Neural progenitor cell (in vitro differentiated cells): ENCODE measurements at regions not wholly inside any gene's neighbourhood (a gene's known extent, or its start where the extent isn't known, plus 50 kb on each side); places are given as distances from the start of the nearest gene placed in this dataset.

Experiments used
- DNase-seq: peaks from one replicate; pipeline ENCODE4 v3.0.0-alpha.2; 2016; ENCODE audit warnings: low spot score
- H2AFZ ChIP-seq: fragments of 200-600 bp; sonication (generic); replicated peaks from 2 replicates; pipeline ENCODE4 v1.6.1; 2016; ENCODE audit warnings: antibody characterized with exemption
- H3F3A ChIP-seq: fragments of 200-600 bp; sonication (generic); 2 replicates; pipeline ENCODE4 v1.6.1; 2016; ENCODE audit warnings: antibody characterized with exemption, low read depth
- H3K27ac ChIP-seq: fragments of 200-600 bp; sonication (generic); 2 replicates; pipeline ENCODE4 v1.5.1; 2016; ENCODE audit warnings: mild to moderate bottlenecking
- H3K27me3 ChIP-seq: fragments of 200-600 bp; sonication (generic); 2 replicates; pipeline ENCODE4 v1.6.1; 2016; ENCODE audit warnings: mild to moderate bottlenecking, moderate library complexity
- H3K36me3 ChIP-seq: fragments of 200-600 bp; sonication (generic); 2 replicates; pipeline ENCODE4 v1.5.1; 2016
- H3K4me1 ChIP-seq: fragments of 200-600 bp; sonication (generic); 2 replicates; pipeline ENCODE4 v1.6.1; 2016; ENCODE audit warnings: mixed run types
- H3K4me2 ChIP-seq: fragments of 200-600 bp; sonication (generic); 2 replicates; pipeline ENCODE4 v1.6.1; 2016
- H3K4me3 ChIP-seq: fragments of 200-600 bp; sonication (generic); 2 replicates; pipeline ENCODE4 v1.5.1; 2016
- H3K79me2 ChIP-seq: fragments of 200-600 bp; sonication (generic); 2 replicates; pipeline ENCODE4 v1.6.1; 2016; ENCODE audit warnings: low read depth
- H3K9ac ChIP-seq: fragments of 200-600 bp; sonication (generic); 2 replicates; pipeline ENCODE4 v1.6.1; 2016
- H3K9me3 ChIP-seq: fragments of 200-600 bp; sonication (generic); 2 replicates; pipeline ENCODE4 v1.5.1; 2016; ENCODE audit warnings: low read depth
- H4K20me1 ChIP-seq: fragments of 200-600 bp; sonication (generic); 2 replicates; pipeline ENCODE4 v1.6.1; 2016; ENCODE audit warnings: low read depth
- H3K27ac Mint-ChIP-seq: 3 replicates; pipeline ENCODE4 v1.8.0; 2021; ENCODE audit warnings: mixed read lengths
- H3K27me3 Mint-ChIP-seq: 2 replicates; pipeline ENCODE4 v1.8.0; 2022; ENCODE audit warnings: low read depth, mild to moderate bottlenecking, inconsistent platforms, moderate library complexity, mixed read lengths; ENCODE audit not compliant: insufficient read depth
- H3K36me3 Mint-ChIP-seq: 3 replicates; pipeline ENCODE4 v1.8.0; 2021; ENCODE audit warnings: mixed read lengths
- H3K4me1 Mint-ChIP-seq: 3 replicates; pipeline ENCODE4 v1.8.0; 2021; ENCODE audit warnings: mixed read lengths
- H3K4me3 Mint-ChIP-seq: 3 replicates; pipeline ENCODE4 v1.8.0; 2021; ENCODE audit warnings: mild to moderate bottlenecking, moderate library complexity, mixed read lengths
- H3K9me3 Mint-ChIP-seq: 3 replicates; pipeline ENCODE4 v1.8.0; 2020; ENCODE audit warnings: mixed read lengths
- CTCF ChIP-seq: fragments of 200-600 bp; sonication (generic); IDR thresholded peaks from 2 replicates; pipeline ENCODE4 v1.5.1; 2017; ENCODE audit warnings: antibody characterized with exemption, mild to moderate bottlenecking
- EZH2 ChIP-seq: fragments of 200-600 bp; sonication (generic); IDR thresholded peaks from 2 replicates; pipeline ENCODE4 v1.6.1; 2017; ENCODE audit warnings: antibody characterized with exemption, mild to moderate bottlenecking, moderate library complexity
- EZH2phosphoT487 ChIP-seq: fragments of 200-600 bp; sonication (generic); IDR thresholded peaks from 2 replicates; pipeline ENCODE4 v1.6.1; 2017; ENCODE audit warnings: antibody characterized with exemption

DNA sequence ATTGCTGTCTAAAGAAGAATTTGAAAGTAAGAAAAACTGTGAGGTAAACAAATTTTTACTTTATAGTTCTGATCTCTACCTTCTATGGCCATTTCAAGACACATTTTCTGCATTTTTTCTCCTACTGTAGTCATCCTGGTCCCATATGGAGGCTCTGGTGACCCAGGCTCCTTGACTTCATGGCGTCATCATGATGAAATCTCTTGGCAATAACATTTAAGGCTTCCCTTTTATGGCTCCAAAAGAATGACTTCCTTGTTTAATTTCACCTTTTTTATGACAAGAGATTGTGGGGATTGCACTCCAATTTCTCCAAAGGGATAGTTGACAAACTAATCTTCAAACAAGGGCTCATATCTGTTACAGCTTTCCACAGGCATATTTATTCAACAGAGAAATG is 143.0 kb upstream of the SCN7A start:
- Histone ChIP-seq H3K9me3 (no peaks in the 10 kb centered on the region), H3K79me2 (no peaks in the 10 kb centered on the region), H3K4me2 (no peak overlapping the region), H4K20me1 (no peaks in the 10 kb centered on the region), H3K27ac (no peak overlapping the region), H3K4me3 (no peak overlapping the region), H3F3A (no peaks in the 10 kb centered on the region), H3K27me3 (no peaks in the 10 kb centered on the region), H3K36me3 (no peaks in the 10 kb centered on the region), H2AFZ (no peak overlapping the region), H3K4me1 (peaks cover 4% of the 10 kb centered on the region), H3K9ac (no peak overlapping the region)
- Mint-ChIP-seq H3K9me3 (peaks cover 5% of the 10 kb centered on the region), H3K36me3 (no peaks in the 10 kb centered on the region), H3K27me3 (no peaks in the 10 kb centered on the region), H3K4me1 (no peaks in the 10 kb centered on the region), H3K27ac (no peak overlapping the region), H3K4me3 (no peak overlapping the region)
- TF ChIP-seq EZH2 = no peak
- no peak for TF ChIP-seq EZH2phosphoT487
- TF ChIP-seq CTCF = no peak
- DNase-seq = no peak

DNA sequence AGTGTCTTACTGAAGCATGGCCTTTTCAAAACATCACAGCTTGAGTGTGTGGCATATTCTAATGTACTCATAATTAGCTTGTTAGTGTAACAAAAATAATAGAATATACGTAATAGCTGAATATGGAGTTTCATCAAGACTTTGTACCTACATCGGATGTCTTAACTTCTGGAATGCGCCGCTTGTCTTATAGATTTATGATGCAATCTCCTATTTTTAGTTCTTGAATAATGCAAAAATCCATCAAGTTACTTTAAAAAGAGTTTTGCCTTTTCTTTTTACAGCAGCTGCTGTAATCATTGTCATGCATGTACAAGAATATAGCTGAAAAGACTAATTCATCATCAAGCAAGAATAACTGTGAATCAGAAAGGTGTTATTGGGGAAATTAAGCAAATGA is 140.7 kb upstream of the SCN7A start:
- Histone ChIP-seq H3K79me2 (no peaks in the 10 kb centered on the region), H3K9me3 (no peaks in the 10 kb centered on the region), H3K9ac (no peak overlapping the region), H3K36me3 (no peaks in the 10 kb centered on the region), H3K27ac (no peak overlapping the region), H2AFZ (no peak overlapping the region), H3F3A (no peaks in the 10 kb centered on the region), H3K4me2 (no peak overlapping the region), H4K20me1 (no peaks in the 10 kb centered on the region), H3K4me3 (no peak overlapping the region), H3K27me3 (no peaks in the 10 kb centered on the region), H3K4me1 (peaks cover 4% of the 10 kb centered on the region)
- Mint-ChIP-seq H3K27me3 (no peaks in the 10 kb centered on the region), H3K27ac (no peak overlapping the region), H3K9me3 (no peaks in the 10 kb centered on the region), H3K4me3 (no peak overlapping the region), H3K36me3 (no peaks in the 10 kb centered on the region), H3K4me1 (no peaks in the 10 kb centered on the region)
- DNase-seq = no peak
- TF ChIP-seq CTCF = no peak
- TF ChIP-seq EZH2 = no peak
- TF ChIP-seq EZH2phosphoT487 = no peak

DNA sequence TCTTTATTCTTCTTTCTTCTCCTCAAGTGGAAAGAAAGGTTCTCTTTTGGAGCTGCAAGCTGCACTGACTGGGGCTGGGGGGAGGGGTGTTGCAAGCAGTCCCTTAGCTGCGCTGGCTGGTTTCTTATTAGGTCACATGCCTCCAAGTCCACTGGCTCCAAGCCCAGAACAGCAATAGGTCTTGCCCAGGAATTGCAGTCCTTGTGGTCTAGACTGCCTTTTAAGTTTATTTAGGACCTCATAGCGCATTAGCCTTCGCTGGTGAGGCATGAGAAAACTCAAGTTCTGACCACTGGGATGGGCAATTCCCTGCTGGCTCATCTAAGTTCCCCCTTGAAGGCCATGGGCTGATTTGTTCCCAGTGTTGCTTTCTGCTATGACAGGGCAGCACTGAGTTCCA is 138.6 kb upstream of the SCN7A start:
- Histone ChIP-seq H3K36me3 (no peaks in the 10 kb centered on the region), H4K20me1 (no peaks in the 10 kb centered on the region), H3K79me2 (no peaks in the 10 kb centered on the region), H3K4me2 (no peak overlapping the region), H3K4me3 (no peak overlapping the region), H3K9me3 (no peaks in the 10 kb centered on the region), H3K27ac (no peak overlapping the region), H3F3A (no peaks in the 10 kb centered on the region), H3K4me1 (peaks cover 4% of the 10 kb centered on the region), H3K27me3 (no peaks in the 10 kb centered on the region), H3K9ac (no peak overlapping the region), H2AFZ (no peak overlapping the region)
- no peak for TF ChIP-seq EZH2
- TF ChIP-seq CTCF = no peak
- no peak for TF ChIP-seq EZH2phosphoT487
- no peaks in the 10 kb centered on the region for H3K4me1 Mint-ChIP-seq
- no peaks in the 10 kb centered on the region for H3K36me3 Mint-ChIP-seq
- H3K27me3 Mint-ChIP-seq = no peaks in the 10 kb centered on the region
- DNase-seq = no peak
- H3K27ac Mint-ChIP-seq = no peak overlapping the region
- no peak overlapping the region for H3K4me3 Mint-ChIP-seq
- H3K9me3 Mint-ChIP-seq = no peaks in the 10 kb centered on the region
